Calu3 (cell line): ENCODE measurements at regions not wholly inside any gene's neighbourhood (a gene's known extent, or its start where the extent isn't known, plus 50 kb on each side); places are given as distances from the start of the nearest gene placed in this dataset.

ENCODE experiments used
- BruUV-seq: library from RNA; stranded (reverse); fragments of 400-500 nt; replicated peaks from 2 replicates; lab custom pipeline; 2021; lab: Mats Ljungman, UMichigan
- CTCF ChIA-PET: fragments of 300-600 bp; sonication (Branson Sonifier 250); formaldehyde crosslinking; loops from one replicate; lab custom pipeline; 2022; ENCODE audit warnings: antibody characterized with exemption; lab: Charles Lee
- DNase-seq: peaks from one replicate; pipeline ENCODE4 v3.0.0; 2022
- H3K27ac Mint-ChIP-seq: one replicate; pipeline ENCODE4 v1.8.0; 2022; ENCODE audit warnings: mixed read lengths; ENCODE audit not compliant: unreplicated experiment
- H3K27me3 Mint-ChIP-seq: one replicate; pipeline ENCODE4 v1.8.0; 2022; ENCODE audit warnings: mixed read lengths; ENCODE audit not compliant: unreplicated experiment
- H3K36me3 Mint-ChIP-seq: one replicate; pipeline ENCODE4 v1.8.0; 2022; ENCODE audit warnings: mild to moderate bottlenecking, moderate library complexity, mixed read lengths; ENCODE audit not compliant: insufficient read depth, unreplicated experiment
- H3K4me1 Mint-ChIP-seq: one replicate; pipeline ENCODE4 v1.8.0; 2022; ENCODE audit warnings: mild to moderate bottlenecking, low read depth, mixed read lengths; ENCODE audit not compliant: unreplicated experiment
- H3K4me3 Mint-ChIP-seq: one replicate; pipeline ENCODE4 v1.8.0; 2022; ENCODE audit warnings: mild to moderate bottlenecking, low read depth, moderate library complexity, mixed read lengths; ENCODE audit not compliant: unreplicated experiment
- H3K9me3 Mint-ChIP-seq: one replicate; pipeline ENCODE4 v1.8.0; 2022; ENCODE audit warnings: low read depth, mixed read lengths; ENCODE audit not compliant: unreplicated experiment
- intact Hi-C: fragments of 100-400 bp; cut with micrococcal nuclease; formaldehyde crosslinking; loops from one replicate; pipeline ENCODE4 v1.10.0; 2022; ENCODE audit not compliant: unreplicated experiment
- TF ChIP-seq, protein P1 (sequence below): fragments of 200-600 bp; IDR thresholded peaks from one replicate; pipeline ENCODE4 v1.8.0; 2022; ENCODE audit warnings: antibody characterized with exemption; ENCODE audit not compliant: unreplicated experiment

DNA sequence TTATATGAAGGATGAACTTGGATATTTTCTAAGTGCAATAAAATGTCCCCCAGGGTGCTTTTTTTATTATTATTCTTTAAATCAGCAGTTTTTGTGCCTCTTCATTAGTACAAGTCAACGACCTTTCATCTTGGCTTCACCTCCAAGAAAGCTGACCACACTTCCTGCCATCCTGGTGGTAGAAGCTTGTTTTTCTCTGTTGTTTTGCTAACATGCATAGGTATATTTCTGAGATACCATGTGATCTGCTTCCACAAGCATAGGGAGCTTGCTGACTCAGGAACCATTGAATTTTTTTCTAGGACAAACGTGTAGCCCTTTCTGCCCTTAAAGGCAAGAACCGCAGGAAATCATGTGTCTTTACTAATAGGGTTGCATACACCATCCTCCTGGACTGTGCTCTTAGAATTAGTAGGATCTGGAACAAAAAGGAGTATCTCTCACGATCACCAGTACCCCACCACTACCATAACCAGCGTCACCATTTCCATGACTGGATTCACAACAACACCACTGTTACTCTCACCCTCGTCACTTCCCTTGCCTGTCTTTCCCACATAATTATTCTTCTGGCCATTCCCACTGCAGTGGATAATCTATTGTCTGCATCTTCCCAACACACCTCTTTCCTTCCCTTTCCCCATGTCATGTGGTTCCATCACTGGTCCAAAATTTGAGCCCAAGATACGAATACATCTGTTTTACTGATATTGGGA is 207.1 kb downstream of the MAFB start:
- intact Hi-C loops = no loop called here
- H3K27ac Mint-ChIP-seq = no peak overlapping the region
- H3K4me1 Mint-ChIP-seq = no peaks in the 10 kb centered on the region
- H3K4me3 Mint-ChIP-seq = no peak overlapping the region
- H3K36me3 Mint-ChIP-seq = no peaks in the 10 kb centered on the region
- no TSS peak for BruUV-seq
- TF ChIP-seq, protein P1, sequence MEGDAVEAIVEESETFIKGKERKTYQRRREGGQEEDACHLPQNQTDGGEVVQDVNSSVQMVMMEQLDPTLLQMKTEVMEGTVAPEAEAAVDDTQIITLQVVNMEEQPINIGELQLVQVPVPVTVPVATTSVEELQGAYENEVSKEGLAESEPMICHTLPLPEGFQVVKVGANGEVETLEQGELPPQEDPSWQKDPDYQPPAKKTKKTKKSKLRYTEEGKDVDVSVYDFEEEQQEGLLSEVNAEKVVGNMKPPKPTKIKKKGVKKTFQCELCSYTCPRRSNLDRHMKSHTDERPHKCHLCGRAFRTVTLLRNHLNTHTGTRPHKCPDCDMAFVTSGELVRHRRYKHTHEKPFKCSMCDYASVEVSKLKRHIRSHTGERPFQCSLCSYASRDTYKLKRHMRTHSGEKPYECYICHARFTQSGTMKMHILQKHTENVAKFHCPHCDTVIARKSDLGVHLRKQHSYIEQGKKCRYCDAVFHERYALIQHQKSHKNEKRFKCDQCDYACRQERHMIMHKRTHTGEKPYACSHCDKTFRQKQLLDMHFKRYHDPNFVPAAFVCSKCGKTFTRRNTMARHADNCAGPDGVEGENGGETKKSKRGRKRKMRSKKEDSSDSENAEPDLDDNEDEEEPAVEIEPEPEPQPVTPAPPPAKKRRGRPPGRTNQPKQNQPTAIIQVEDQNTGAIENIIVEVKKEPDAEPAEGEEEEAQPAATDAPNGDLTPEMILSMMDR = no peak
- peaks cover 68% of the 10 kb centered on the region for H3K27me3 Mint-ChIP-seq
- H3K9me3 Mint-ChIP-seq = no peaks in the 10 kb centered on the region
- DNase-seq = no peak
- CTCF ChIA-PET = interaction anchor here (0.6 to 0.7 kb wide), 2 partner anchors 171 to 1616 kb away, joined by 3 to 6 read pairs; no protein-coding TSS in a partner anchor

DNA sequence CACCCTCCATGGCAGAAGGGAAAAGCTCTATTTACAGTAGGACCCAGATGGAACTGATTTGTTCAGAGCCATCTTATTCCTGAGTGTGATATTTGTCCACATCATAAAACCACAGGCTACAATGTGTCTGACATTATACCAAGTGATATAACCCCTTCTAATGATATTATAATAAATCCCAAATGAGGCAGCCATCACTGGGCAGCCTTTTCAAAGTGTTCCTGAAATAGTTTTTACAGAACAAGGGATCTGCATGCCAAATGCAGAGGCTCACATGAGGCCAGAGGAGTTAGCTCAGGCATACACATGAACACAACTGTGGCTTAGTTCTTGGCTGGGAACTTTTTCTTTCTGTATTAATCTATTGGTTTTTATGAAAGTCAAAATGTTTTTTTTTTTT is 207.7 kb downstream of the MAFB start:
- H3K9me3 Mint-ChIP-seq = no peaks in the 10 kb centered on the region
- no peak for DNase-seq
- H3K27ac Mint-ChIP-seq = no peak overlapping the region
- no TSS peak for BruUV-seq
- no peaks in the 10 kb centered on the region for H3K4me1 Mint-ChIP-seq
- H3K27me3 Mint-ChIP-seq = peaks cover 73% of the 10 kb centered on the region
- CTCF ChIA-PET = interaction anchor here (0.6 to 0.7 kb wide), 2 partner anchors 172 to 1616 kb away, joined by 3 to 6 read pairs; no protein-coding TSS in a partner anchor
- H3K36me3 Mint-ChIP-seq = no peaks in the 10 kb centered on the region
- intact Hi-C loops = no loop called here
- TF ChIP-seq, protein P1 = no peak
- H3K4me3 Mint-ChIP-seq = no peak overlapping the region

DNA sequence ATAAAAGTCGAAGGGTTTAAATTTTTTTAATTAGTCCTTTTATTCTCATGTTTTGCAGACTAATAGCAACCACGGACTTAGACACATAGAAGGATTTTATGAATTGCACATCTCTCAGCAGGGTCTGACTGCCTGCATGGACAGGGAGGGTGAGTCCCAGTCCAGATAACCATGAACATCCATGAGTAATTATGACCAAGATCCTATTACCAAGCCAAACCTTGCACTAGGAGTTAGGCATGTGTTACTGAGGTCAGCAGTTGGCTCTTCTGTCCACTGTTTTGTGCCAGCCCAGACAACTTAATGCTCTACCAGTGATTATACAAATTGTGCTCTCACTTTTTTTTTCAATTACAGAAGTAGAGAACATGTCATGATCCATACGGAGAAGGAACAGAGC is 211.2 kb downstream of the MAFB start:
- no peak overlapping the region for H3K27ac Mint-ChIP-seq
- no peak overlapping the region for H3K4me3 Mint-ChIP-seq
- no peaks in the 10 kb centered on the region for H3K4me1 Mint-ChIP-seq
- TF ChIP-seq, protein P1 = no peak
- CTCF ChIA-PET = interaction anchor here (0.6 kb wide), 1 partner anchor 176 kb away, joined by 3 read pairs; no protein-coding TSS in a partner anchor
- H3K27me3 Mint-ChIP-seq = peaks cover 86% of the 10 kb centered on the region
- H3K36me3 Mint-ChIP-seq = no peaks in the 10 kb centered on the region
- H3K9me3 Mint-ChIP-seq = no peaks in the 10 kb centered on the region
- DNase-seq = no peak
- intact Hi-C loops = no loop called here
- no TSS peak for BruUV-seq

DNA sequence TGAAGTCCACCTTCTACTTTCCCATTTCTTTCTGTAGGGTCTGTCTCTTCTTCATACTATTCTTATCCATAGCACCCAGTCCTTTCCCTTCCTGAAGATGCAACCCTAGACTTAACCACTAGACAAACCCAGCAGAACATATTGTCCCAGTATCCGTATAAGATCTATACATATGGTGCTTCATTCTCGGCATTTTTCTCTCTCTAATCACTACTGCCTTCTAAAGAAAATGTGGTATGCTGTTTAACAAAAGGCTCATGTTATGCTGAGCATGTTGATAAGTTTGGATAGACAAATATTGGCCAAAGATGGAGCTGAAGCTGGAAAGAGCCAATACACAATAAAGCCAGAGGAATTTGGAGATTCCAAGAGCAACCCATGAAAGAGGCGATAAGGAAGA is 212.6 kb downstream of the MAFB start:
- intact Hi-C loops = no loop called here
- Mint-ChIP-seq H3K27me3 (peaks cover 84% of the 10 kb centered on the region), H3K4me1 (no peaks in the 10 kb centered on the region), H3K36me3 (no peaks in the 10 kb centered on the region), H3K9me3 (no peaks in the 10 kb centered on the region), H3K4me3 (no peak overlapping the region), H3K27ac (no peak overlapping the region)
- no peak for DNase-seq
- CTCF ChIA-PET = no interaction called here
- TF ChIP-seq, protein P1 = no peak
- BruUV-seq = no TSS peak
